Fibroblast of skin of left quadriceps (primary cell): ENCODE measurements at regions not wholly inside any gene's neighbourhood (a gene's known extent, or its start where the extent isn't known, plus 50 kb on each side); places are given as distances from the start of the nearest gene placed in this dataset.

Source experiments
- DNase-seq, 2 experiments: peaks; one replicate each; pipeline ENCODE4 v3.0.0-alpha.2; 2013; ENCODE audit warnings: low read depth in 2 of 2

- no peak for DNase-seq
These were observed 69.8 kb downstream of the CD83 start for GRCh38 chr6:14187406-14187805.

DNA sequence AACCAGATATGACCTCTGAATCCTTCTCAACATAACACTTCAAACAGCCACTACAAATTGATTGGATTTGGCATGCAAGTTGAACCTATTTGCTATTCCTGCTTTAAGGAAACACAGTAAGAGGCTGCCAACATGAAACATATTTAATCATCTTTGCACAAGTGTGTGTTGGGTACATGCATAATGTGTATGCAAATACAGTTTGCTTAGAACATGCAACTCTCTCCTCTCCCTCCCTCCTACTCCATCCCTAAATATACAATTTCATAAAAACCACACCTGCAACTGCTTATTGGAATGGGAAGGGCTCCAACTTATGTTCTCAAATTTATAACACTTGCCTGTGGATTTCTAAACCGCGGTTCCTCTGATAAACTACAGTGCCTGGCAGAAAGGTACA is 71.5 kb downstream of the CD83 start:
- DNase-seq, result no peak

DNA sequence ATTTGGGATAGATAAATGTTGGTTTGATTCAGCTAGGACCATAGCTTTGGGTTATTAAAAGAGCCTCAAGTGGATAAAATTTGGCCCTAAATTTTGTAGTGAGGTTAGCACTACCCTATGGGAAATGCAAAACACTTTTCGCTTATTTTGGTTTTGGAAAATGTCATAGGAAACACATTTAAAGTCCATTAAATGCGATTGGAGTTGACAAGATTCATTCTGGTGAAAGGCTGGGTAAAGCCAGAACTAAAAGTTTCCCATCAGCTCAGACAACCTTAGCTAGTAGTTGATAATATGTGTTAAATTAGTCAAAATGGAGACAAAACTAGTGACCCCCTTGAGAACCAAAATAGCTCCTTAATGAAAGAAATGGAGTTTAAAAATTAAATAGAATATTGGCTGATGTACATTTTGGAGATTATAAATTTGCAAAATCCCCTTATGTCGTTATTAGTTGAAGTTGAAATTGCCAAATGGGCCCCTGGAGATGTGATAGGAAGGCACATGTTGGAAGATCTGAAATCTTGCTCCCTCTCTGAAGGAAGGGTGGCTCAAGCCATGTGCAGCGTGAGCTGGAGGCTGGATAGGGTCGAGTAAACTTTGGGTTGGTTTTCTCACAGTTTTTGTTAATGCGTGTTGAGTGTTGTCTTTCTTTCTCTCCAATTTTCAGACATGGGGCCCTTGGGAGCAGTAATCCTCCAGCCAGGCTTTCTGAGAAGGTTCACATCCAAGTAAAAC is 72.8 kb downstream of the CD83 start:
- DNase-seq, result no peak

DNA sequence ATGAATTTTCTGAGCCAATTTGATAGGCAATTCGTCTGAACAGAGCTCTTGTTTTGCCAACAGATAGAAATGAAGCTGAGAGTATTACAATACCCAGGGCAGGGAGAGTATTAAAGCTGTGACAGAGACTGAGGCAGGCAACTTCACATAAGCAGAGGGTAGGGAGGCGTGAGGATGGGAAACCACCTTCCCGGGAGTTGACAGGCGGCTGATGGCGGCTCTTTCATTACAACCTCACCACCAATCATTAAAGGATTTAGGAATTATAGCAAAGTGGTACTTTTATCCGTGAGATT is 73.3 kb downstream of the CD83 start:
- DNase-seq, result no peak

DNA sequence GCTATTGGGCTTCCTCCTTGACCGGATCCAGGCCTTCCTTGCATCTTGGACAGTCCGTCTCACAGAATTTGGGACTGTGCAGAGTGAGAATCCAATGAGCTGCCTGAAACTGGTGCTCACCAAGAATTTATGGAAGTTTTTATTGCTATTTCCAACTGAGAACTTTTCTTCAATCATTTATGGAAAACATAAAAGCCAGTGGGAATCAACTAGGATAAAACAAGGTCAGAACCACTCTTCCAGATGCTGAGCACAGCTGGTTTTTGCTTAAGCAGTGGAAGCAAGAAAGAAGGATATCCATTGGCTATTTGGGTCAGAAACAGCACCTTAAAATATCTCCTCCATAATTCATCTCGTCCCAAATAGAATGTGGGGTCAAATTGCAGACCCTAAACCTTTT is 74.2 kb downstream of the CD83 start:
- DNase-seq, result no peak

DNA sequence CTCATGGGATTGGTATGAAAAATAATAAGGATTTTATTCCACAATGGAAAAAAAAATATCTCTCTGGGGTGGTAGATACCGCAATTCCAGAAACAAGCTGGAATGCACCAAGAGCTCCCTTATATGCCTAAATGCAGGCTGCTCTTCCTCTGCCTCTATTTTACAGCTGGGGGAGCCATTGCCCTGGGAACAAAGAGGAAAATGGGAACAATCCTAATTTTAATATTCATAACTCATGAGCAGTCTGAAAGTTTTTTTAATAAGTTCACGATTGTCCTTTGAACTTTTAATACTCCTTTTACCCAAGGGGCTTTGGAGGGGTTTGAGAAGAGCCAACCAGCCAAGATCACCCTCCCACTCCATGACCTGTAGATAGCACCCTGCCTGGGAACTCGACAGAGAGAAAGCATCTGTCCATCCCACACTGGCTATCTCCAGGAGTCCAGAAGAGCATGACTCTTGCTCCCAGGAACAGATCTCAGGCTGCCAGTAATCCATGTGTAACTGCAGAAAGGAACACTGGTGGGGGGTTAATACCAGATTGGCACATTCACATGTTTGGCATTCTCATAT is 74.7 kb downstream of the CD83 start:
- no peak for DNase-seq

- DNase-seq, result no peak
These were observed 76.0 kb downstream of the CD83 start for GRCh38 chr6:14193524-14193923.

DNA sequence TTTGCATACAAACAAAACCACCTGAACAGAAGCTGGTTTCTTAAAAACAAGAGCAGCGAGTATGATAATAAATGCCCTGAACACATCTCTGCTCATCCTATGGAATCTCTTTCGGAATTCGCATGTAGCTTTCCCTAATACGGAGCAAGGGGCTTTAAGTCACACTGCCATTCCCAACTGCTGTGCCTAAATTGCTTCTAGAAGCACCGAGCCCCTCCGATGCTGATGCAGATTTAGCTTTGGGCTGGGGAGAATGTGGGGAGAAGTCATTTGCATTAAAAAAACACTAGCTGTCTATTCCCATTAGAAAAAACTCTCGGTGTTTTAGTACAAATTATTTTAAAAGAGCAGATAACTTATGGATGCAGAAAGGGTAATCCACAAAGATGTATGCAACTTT is 76.9 kb downstream of the CD83 start:
- DNase-seq, result no peak

GRCh38 chr6:14194976-14195375 is 77.4 kb downstream of the CD83 start:
- DNase-seq, result no peak

GRCh38 chr6:14196026-14196425 is 78.5 kb downstream of the CD83 start:
- no peak for DNase-seq

DNA sequence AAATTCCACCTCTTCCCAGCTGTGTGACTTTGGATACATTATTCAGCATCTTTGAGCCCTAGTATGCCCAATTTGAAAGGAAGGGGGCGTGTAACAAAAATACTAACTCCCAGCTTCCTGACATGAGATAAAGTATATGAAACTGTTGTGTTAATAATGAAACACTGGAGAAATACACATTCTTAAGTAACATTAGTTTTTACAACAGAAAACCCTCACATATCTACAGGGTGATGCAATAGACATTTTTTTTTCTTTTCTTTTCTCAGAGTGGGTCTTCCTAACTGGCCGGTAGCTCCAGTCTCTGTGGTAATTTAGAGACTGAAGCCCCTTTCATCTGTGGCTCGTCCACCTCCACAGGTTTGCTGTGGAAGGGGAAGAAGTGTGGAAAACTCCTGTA is 79.5 kb downstream of the CD83 start:
- DNase-seq, result no peak

DNA sequence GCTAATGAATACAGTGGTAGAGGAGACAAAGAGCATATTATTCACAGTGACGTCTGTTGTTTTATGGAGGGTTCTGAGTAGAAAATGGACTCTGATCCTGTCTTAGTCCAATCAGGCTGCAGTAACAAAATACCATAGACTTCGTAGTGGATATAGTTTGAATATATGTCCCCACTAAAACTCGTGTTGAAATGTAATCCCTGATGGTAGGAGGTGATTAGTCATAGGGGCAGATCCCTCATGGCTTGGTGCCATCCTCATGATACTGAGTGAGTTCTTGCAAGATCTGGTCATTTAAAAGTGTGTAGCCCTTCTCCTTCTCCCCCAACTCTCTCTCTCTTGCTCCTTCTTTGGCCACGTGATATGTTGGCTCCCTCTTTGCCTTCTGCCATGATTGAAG is 82.5 kb downstream of the CD83 start:
- no peak for DNase-seq

- no peak for DNase-seq
These were observed 85.4 kb downstream of the CD83 start for GRCh38 chr6:14202947-14203346.

DNA sequence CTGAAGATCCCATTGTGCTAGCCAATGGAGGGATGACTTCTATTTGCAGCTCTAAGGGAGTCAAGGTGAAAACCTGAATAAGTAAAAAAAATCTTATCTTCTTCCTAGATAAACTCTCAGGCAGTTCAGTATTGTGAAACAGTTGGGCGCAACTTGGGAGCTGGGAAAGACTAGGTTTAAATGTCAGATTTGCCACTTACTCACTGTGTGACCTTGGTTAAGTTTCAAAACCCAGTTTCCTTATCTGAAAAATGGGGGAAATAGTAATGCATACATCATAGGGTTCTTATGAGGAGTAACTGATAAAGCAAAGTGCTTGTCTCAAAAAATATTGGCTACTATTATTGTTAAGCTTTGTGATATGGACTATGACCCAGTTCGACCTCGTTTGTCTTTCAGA is 88.8 kb downstream of the CD83 start:
- DNase-seq, result no peak

DNA sequence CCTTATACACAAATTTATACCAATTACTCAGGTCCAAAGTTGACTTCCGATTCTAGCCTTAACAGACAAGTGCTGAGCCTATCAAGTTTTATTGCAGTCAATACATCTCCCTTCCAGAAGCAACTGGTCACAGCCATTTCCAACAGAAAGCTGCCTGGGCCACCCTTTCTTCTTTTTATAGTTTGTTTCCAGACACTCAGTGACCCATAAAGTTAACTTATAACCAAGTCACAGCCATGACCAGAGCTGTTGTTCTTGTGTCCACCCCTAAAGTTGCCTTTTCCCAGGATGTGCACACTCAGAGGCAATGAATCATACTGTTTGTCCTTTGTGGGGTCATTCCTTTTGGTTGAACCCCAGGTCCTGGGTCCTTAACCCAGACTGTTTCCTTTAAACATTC is 89.9 kb downstream of the CD83 start:
- DNase-seq, result no peak

GRCh38 chr6:14209000-14209399 is 91.4 kb downstream of the CD83 start:
- no peak for DNase-seq

GRCh38 chr6:14210077-14210476 is 92.5 kb downstream of the CD83 start:
- no peak for DNase-seq

DNA sequence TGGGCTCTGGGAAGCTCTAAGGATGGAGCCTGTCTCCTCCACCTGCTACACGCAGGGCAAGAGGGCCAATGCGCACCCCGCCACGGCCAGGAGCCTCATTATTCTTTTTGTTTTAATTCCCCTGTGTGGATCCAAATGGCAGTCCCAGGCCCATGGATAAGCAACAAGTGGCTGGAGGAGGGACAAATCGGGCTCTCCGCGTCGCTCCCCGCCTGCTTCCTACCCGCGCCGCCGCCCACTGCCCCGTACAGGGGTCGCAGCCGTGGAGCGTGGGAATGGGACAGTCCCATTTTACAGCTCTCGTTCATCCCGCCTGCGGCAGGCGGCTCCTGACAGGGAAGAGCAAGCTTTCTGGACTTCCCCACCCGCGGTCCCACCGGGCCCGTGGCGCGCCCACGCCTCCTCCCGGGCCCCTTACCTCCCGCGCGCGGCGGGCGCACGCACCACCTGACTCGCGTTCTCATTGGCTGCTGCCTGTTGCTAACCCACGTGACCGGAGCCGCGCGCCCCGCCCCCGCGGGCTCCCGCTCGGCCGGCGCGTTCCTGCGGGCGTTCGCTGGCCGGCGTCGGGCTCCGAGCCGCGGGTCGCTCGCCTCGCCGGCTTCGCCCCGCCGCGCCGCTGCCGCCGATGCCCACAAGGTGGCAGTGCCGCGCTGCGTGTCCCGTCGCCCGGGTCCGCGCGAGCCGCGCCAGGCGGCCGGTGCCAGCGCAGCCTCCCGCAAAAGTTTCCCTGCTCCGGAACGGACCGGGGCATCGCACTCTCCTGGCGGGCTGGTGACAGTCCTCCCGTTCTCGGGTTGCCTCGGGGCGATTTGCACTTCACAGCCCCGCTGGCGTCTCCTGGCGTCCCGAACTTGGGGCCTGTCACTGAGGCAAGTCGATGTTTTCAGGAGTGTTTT is 93.3 kb downstream of the CD83 start:
- peak; percentile 73 to 78 for DNase-seq

DNA sequence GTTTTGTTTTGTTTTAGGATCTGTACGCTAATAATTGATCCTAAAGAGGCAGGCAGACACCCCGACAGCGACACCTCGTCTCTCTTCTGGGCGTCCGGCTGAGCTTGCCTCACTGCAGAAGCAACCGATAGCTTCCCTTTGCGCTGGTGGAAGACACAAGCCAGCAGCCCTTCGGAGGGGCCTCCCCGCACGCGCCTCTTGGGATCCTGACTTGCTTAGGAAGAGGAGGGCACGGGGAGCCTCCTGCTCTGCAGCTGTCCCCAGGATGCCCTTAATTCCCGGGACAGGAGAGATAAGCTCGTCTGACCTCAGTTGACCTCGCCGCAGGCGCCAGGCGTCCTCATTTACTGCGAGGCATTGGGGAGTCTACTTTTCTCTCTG is 94.0 kb downstream of the CD83 start:
- no peak for DNase-seq

GRCh38 chr6:14212020-14212419 is 94.4 kb downstream of the CD83 start:
- DNase-seq, result no peak

DNA sequence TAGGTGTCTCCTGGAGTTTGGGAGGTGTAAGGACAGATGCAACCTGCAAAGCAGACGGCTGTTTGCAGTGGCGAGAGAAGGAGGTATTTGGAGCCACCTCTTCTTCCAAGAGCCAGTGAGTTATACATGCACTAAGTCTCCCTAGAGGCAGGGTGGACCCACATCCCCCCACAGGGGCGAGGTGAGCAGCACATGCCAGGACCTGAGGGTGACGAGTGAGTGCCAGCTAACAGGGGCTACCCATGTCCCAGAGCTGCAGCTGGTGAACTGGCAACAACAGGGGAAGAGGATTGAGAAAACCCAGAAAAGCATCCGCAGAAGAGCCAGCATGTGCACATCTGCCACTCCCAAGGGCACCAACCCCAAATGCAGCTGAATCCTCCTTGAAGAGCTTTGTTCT is 95.1 kb downstream of the CD83 start:
- no peak for DNase-seq

- DNase-seq, result peak; percentile 50 to 53
These were observed 99.5 kb downstream of the CD83 start for GRCh38 chr6:14216946-14217684.
